Activated naive CD4-positive, alpha-beta T cell treated with anti-CD3 and anti-CD28 coated beads for 36 hours (primary cell): ENCODE measurements at regions not wholly inside any gene's neighbourhood (a gene's known extent, or its start where the extent isn't known, plus 50 kb on each side); places are given as distances from the start of the nearest gene placed in this dataset.

Experiments used
- CTCF ChIA-PET: fragments of 350-600 bp; sonication (Branson Sonifier 250); formaldehyde crosslinking; loops from one replicate; lab custom pipeline; 2021; ENCODE audit warnings: antibody characterized with exemption; lab: Charles Lee
- DNase-seq: peaks from one replicate; pipeline ENCODE4 v3.0.0-alpha.2; 2020
- H3K27ac Mint-ChIP-seq: one replicate; pipeline ENCODE4 v1.8.0; 2021; ENCODE audit warnings: mild to moderate bottlenecking, mixed read lengths
- H3K27me3 Mint-ChIP-seq: one replicate; pipeline ENCODE4 v1.8.0; 2021; ENCODE audit warnings: low read depth, mixed read lengths
- H3K36me3 Mint-ChIP-seq: one replicate; pipeline ENCODE4 v1.8.0; 2021; ENCODE audit warnings: low read depth, mixed read lengths
- H3K4me1 Mint-ChIP-seq: one replicate; pipeline ENCODE4 v1.8.0; 2021; ENCODE audit warnings: low read depth, mixed read lengths
- H3K4me3 Mint-ChIP-seq: one replicate; pipeline ENCODE4 v1.8.0; 2021; ENCODE audit warnings: mild to moderate bottlenecking, moderate library complexity, mixed read lengths
- H3K9me3 Mint-ChIP-seq: one replicate; pipeline ENCODE4 v1.8.0; 2021; ENCODE audit warnings: mixed read lengths
- intact Hi-C: fragments of 100-400 bp; cut with micrococcal nuclease; formaldehyde crosslinking; loops from one replicate; pipeline ENCODE4 v1.15.1; 2023

DNA sequence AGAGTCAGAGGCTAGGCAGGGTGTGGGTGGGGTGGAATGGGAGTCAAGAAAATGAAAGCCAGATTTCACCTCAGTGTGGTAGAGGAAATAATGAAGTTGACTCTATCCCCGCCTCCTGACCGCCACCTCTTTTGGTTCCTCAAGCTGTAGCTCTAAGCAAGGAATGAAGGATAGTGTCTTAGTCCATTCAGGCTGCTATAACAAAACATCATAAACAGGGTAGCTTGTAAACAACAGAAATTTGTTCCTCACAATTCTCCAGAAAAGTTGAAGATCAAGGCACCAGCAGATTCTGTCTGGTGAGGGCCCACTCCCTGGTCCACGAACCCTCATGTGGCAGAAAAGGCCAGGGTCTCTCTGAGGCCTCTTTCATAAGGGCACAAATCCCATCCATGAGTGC is 109.1 kb upstream of the AMN1 start:
- peaks cover 12% of the 10 kb centered on the region for H3K4me1 Mint-ChIP-seq
- intact Hi-C loops, result no loop called here
- H3K9me3 Mint-ChIP-seq, result peaks cover 11% of the 10 kb centered on the region
- no peak overlapping the region for H3K4me3 Mint-ChIP-seq
- H3K27me3 Mint-ChIP-seq, result no peaks in the 10 kb centered on the region
- DNase-seq, result no peak
- CTCF ChIA-PET, result interaction anchor here (0.6 kb wide), 1 partner anchor 93 kb away, joined by 5 read pairs; no protein-coding TSS in a partner anchor
- peaks cover 5% of the 10 kb centered on the region for H3K36me3 Mint-ChIP-seq
- no peak overlapping the region for H3K27ac Mint-ChIP-seq

DNA sequence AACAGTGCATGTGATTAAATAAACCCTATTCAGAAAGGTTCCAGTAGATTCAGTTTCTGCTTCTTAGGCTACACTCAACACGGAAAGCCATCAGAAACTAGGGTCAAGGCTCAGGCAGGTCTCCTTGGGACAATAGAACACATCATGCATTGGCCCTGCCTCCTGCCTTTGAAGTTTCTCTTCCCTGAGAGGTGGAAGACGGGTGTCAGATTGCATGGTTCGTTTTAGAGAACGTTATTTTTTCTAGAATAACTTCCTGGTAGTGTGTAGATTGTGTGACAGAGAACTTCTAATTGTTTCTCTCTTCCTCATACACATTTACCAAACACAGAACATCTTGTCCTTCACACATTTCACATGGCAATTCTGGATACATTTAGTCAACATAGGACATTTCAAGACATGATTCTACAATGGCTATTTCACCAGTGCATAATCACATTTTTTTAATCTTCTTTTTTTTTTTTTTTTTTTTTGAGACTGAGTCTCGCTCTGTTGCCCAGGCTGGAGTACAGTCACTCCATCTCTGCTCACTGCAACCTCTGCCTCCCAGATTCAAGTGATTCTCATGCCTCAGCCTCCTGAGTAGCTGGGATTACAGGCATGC is 106.6 kb upstream of the AMN1 start:
- DNase-seq, result no peak
- peaks cover 23% of the 10 kb centered on the region for H3K9me3 Mint-ChIP-seq
- H3K4me1 Mint-ChIP-seq, result peaks cover 33% of the 10 kb centered on the region
- H3K27me3 Mint-ChIP-seq, result no peaks in the 10 kb centered on the region
- H3K36me3 Mint-ChIP-seq, result peaks cover 9% of the 10 kb centered on the region
- no peak overlapping the region for H3K4me3 Mint-ChIP-seq
- H3K27ac Mint-ChIP-seq, result no peak overlapping the region
- CTCF ChIA-PET, result no interaction called here
- intact Hi-C loops, result no loop called here

DNA sequence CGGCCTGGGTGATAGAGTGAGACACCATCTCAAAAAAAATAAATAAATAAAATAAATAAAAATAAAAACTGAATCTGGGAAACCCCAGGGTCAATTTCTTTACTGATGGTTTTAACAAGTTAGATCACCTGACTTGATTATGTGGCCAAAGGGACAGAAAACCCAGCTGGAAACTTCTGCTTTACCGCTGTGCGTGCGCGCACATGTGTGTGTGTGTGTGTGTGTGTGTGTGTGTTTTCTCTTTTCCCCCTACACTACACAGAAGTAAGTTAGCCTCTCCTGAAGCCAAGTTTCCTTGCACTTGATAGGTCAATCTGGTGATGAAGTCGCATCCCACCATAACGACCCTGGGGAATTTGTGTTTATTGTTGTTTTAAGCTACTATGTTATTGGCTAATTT is 105.3 kb upstream of the AMN1 start:
- Mint-ChIP-seq H3K27ac (no peak overlapping the region), H3K4me3 (no peak overlapping the region), H3K27me3 (no peaks in the 10 kb centered on the region), H3K4me1 (peaks cover 39% of the 10 kb centered on the region), H3K9me3 (peaks cover 30% of the 10 kb centered on the region), H3K36me3 (peaks cover 9% of the 10 kb centered on the region)
- intact Hi-C loops, result no loop called here
- no peak for DNase-seq
- CTCF ChIA-PET, result no interaction called here

GRCh38 chr12:31832740-31833729 is 104.2 kb upstream of the AMN1 start:
- Mint-ChIP-seq H3K9me3 (peaks cover 29% of the 10 kb centered on the region), H3K27ac (peak overlapping the region; percentile 89), H3K4me1 (peaks cover 46% of the 10 kb centered on the region), H3K4me3 (no peak overlapping the region), H3K36me3 (peaks cover 9% of the 10 kb centered on the region), H3K27me3 (no peaks in the 10 kb centered on the region)
- intact Hi-C loops, result loop anchor here (1.0 to 2.0 kb wide), 5 partner anchors 22 to 301 kb away; no protein-coding TSS in a partner anchor
- CTCF ChIA-PET, result no interaction called here
- DNase-seq, result peak; percentile 63

DNA sequence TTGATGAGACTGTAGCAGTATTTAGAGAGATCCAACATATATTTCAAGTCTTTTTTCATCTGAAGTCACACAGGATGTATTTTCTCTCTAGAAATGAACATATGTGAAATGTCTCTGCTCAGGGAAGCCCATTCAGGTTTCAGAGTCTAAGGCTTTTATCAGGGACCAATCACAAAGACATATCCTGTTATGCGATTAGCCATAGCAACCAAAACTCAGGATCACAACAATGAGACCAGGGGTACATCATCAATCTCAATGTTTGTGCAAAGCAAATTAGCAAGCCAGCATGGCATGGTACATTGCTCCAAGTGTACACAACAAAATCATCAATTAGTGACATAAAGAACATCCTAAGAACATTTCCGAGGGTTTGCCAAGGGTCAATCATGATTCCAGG is 99.2 kb upstream of the AMN1 start:
- Mint-ChIP-seq H3K4me1 (peaks cover 42% of the 10 kb centered on the region), H3K9me3 (peaks cover 36% of the 10 kb centered on the region), H3K36me3 (peaks cover 9% of the 10 kb centered on the region), H3K4me3 (no peak overlapping the region), H3K27me3 (no peaks in the 10 kb centered on the region), H3K27ac (no peak overlapping the region)
- no peak for DNase-seq
- intact Hi-C loops, result no loop called here
- CTCF ChIA-PET, result no interaction called here

- H3K27me3 Mint-ChIP-seq, result no peaks in the 10 kb centered on the region
- DNase-seq, result no peak
- CTCF ChIA-PET, result no interaction called here
- intact Hi-C loops, result no loop called here
- no peak overlapping the region for H3K27ac Mint-ChIP-seq
- H3K4me3 Mint-ChIP-seq, result no peak overlapping the region
- H3K36me3 Mint-ChIP-seq, result peaks cover 2% of the 10 kb centered on the region
- peaks cover 7% of the 10 kb centered on the region for H3K4me1 Mint-ChIP-seq
- H3K9me3 Mint-ChIP-seq, result peaks cover 14% of the 10 kb centered on the region
Observed at GRCh38 chr12:31822761-31823160, 93.9 kb upstream of the AMN1 start.

DNA sequence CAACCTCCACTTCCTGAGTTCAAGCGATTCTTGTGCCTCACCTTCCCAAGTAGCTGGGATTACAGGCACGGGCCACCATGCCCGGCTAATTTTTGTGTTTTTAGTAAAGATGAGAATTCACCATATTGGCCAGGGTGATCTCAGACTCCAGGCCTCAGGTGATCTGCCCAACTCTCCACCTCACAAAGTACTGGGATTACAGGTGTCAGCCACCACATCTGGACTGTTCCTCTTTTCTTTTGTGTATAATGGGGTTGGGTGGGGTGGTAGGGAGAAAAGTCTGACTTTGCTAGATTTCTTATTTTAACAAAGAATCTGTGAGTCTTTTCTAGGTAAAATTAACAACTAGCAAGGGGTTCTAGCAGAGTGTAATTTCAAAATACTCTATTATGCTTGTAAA is 92.7 kb upstream of the AMN1 start:
- Mint-ChIP-seq H3K27me3 (no peaks in the 10 kb centered on the region), H3K27ac (no peak overlapping the region), H3K4me3 (no peak overlapping the region), H3K4me1 (peaks cover 3% of the 10 kb centered on the region), H3K36me3 (peaks cover 2% of the 10 kb centered on the region), H3K9me3 (peaks cover 14% of the 10 kb centered on the region)
- no peak for DNase-seq
- CTCF ChIA-PET, result interaction anchor here (0.6 to 0.7 kb wide), 2 partner anchors 18 to 75 kb away, joined by 3 read pairs; no protein-coding TSS in a partner anchor
- intact Hi-C loops, result no loop called here

DNA sequence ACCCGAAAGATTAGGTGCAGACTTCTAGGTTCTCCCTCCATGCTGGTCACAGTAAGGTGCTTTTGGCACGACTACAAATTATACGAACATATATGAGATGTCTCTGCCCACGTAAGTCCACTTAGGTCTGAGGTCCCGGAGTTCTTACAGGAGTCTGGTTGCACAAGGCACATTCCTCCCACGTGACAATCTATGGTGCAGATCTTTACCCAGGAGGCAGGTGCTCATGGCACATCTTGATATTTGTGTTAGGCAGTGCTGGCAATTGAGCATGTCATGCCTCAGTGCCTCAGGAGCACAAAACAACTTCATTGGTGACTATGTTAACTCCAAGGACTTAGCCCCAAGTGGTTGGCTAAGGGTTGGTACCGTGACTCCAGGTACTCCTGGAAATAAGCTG is 92.0 kb upstream of the AMN1 start:
- peaks cover 3% of the 10 kb centered on the region for H3K4me1 Mint-ChIP-seq
- no peak overlapping the region for H3K4me3 Mint-ChIP-seq
- H3K27me3 Mint-ChIP-seq, result no peaks in the 10 kb centered on the region
- no peak overlapping the region for H3K27ac Mint-ChIP-seq
- intact Hi-C loops, result no loop called here
- CTCF ChIA-PET, result interaction anchor here (0.6 to 0.7 kb wide), 3 partner anchors 11 to 76 kb away, joined by 3 to 4 read pairs (median 3); no protein-coding TSS in a partner anchor
- peaks cover 13% of the 10 kb centered on the region for H3K9me3 Mint-ChIP-seq
- peaks cover 2% of the 10 kb centered on the region for H3K36me3 Mint-ChIP-seq
- no peak for DNase-seq

- CTCF ChIA-PET, result interaction anchor here (1.0 kb wide), 1 partner anchor 139 kb away, joined by 4 read pairs; no protein-coding TSS in a partner anchor
- H3K4me3 Mint-ChIP-seq, result no peak overlapping the region
- DNase-seq, result no peak
- H3K36me3 Mint-ChIP-seq, result no peaks in the 10 kb centered on the region
- H3K4me1 Mint-ChIP-seq, result peaks cover 3% of the 10 kb centered on the region
- H3K27ac Mint-ChIP-seq, result no peak overlapping the region
- peaks cover 4% of the 10 kb centered on the region for H3K9me3 Mint-ChIP-seq
- no peaks in the 10 kb centered on the region for H3K27me3 Mint-ChIP-seq
- intact Hi-C loops, result no loop called here
Observed at GRCh38 chr12:31819427-31819826, 90.6 kb upstream of the AMN1 start.

GRCh38 chr12:31818623-31819268 is 89.9 kb upstream of the AMN1 start:
- no peak overlapping the region for H3K27ac Mint-ChIP-seq
- intact Hi-C loops, result no loop called here
- peaks cover 3% of the 10 kb centered on the region for H3K4me1 Mint-ChIP-seq
- H3K9me3 Mint-ChIP-seq, result peaks cover under 1% of the 10 kb centered on the region
- no peak for DNase-seq
- no peaks in the 10 kb centered on the region for H3K27me3 Mint-ChIP-seq
- H3K36me3 Mint-ChIP-seq, result no peaks in the 10 kb centered on the region
- CTCF ChIA-PET, result interaction anchor here (1.0 kb wide), 1 partner anchor 139 kb away, joined by 4 read pairs; no protein-coding TSS in a partner anchor
- H3K4me3 Mint-ChIP-seq, result no peak overlapping the region

DNA sequence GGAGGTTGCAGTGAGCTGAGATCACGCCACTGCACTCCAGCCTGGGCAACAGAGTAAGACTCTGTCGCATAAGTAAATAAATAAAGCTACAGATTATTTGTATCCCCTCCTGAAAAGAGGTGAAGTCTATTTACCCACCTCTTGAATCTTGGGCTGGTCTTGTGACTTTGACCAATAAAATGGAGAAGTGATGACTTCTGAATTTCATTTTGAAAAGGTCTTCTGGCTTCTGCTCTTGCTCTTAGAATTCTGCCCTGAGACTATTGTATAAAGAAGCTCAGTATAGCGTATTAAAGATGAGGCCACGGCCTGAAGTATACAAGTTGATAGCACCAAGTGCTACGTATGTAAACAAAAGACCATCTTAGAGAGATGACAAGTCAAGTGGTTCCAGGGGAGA is 88.3 kb upstream of the AMN1 start:
- no peak overlapping the region for H3K27ac Mint-ChIP-seq
- peaks cover 10% of the 10 kb centered on the region for H3K4me1 Mint-ChIP-seq
- intact Hi-C loops, result no loop called here
- H3K9me3 Mint-ChIP-seq, result no peaks in the 10 kb centered on the region
- H3K27me3 Mint-ChIP-seq, result no peaks in the 10 kb centered on the region
- no peaks in the 10 kb centered on the region for H3K36me3 Mint-ChIP-seq
- no peak for DNase-seq
- CTCF ChIA-PET, result interaction anchor here (0.6 kb wide), 1 partner anchor 132 kb away, joined by 3 read pairs; no protein-coding TSS in a partner anchor
- no peak overlapping the region for H3K4me3 Mint-ChIP-seq

GRCh38 chr12:31815096-31815495 is 86.3 kb upstream of the AMN1 start:
- DNase-seq, result no peak
- H3K9me3 Mint-ChIP-seq, result no peaks in the 10 kb centered on the region
- H3K27me3 Mint-ChIP-seq, result no peaks in the 10 kb centered on the region
- intact Hi-C loops, result no loop called here
- H3K4me1 Mint-ChIP-seq, result peaks cover 15% of the 10 kb centered on the region
- no peaks in the 10 kb centered on the region for H3K36me3 Mint-ChIP-seq
- H3K27ac Mint-ChIP-seq, result no peak overlapping the region
- CTCF ChIA-PET, result no interaction called here
- H3K4me3 Mint-ChIP-seq, result no peak overlapping the region
